ENCODE measurements at regions not wholly inside any gene's neighbourhood (a gene's known extent, or its start where the extent isn't known, plus 50 kb on each side); places are given as distances from the start of the nearest gene placed in this dataset.

DNA sequence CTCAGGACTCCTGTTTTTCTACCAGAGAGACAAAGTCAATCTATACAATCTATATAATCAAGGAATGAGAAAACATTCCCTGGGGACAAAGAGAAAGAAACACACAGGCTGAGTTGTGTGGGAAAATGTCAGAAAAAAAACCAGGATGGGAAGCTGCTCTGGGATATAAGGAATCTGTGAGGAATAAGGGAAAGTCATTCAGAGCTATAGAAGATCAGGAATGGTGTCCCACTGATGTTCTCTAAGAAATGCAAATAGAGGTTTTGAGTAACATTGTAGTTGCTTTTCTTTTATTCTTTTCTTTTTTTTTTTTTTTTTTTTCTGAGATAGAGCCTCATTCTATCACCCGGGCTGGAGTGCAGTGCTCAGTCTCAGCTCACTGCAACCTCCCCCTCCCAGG, 605.9 kb upstream of the KLF4 start:
- no peak overlapping the region for H3K9ac ChIP-seq (ENCODE audit: low read length)
- DNase-seq: no peak
- BruUV-seq (replicated peaks): no TSS peak
- peak overlapping the region; percentile 83; the same call in 1 of the 2 replicates for H3K27ac ChIP-seq (ENCODE audit: low read length)
- H3K4me2 ChIP-seq (ENCODE audit: low read length): no peak overlapping the region
- H2AFZ ChIP-seq (ENCODE audit: low read length): no peak overlapping the region
- no peaks in the 10 kb centered on the region for H4K20me1 ChIP-seq (ENCODE audit: low read length)
- ChIA-PET POLR2A (ENCODE audit: unreplicated experiment) (no interaction called here), CTCF (no interaction called here)
- intact Hi-C loops (cut with micrococcal nuclease): loop anchor here (2.0 kb wide), 1 partner anchor 39 kb away; no protein-coding TSS in a partner anchor
- H3K9me2 ChIP-seq (replicated peaks; ENCODE audit: low read length): no peaks in the 10 kb centered on the region
- H3K4me3 ChIP-seq (ENCODE audit: low read length): no peak overlapping the region
- H3K9me3 ChIP-seq (ENCODE audit: low read length): no peaks in the 10 kb centered on the region
- no peaks in the 10 kb centered on the region for H3F3A ChIP-seq (ENCODE audit: low read length, unreplicated experiment)
- H3K36me3 ChIP-seq (ENCODE audit: low read depth, low read length): no peaks in the 10 kb centered on the region
- peaks cover 30% of the 10 kb centered on the region for H3K4me1 ChIP-seq (ENCODE audit: insufficient read depth, low read length)
- no peaks in the 10 kb centered on the region for H3K79me2 ChIP-seq (ENCODE audit: low read length)
- no peak for ATAC-seq
- TF ChIP-seq, protein P1, sequence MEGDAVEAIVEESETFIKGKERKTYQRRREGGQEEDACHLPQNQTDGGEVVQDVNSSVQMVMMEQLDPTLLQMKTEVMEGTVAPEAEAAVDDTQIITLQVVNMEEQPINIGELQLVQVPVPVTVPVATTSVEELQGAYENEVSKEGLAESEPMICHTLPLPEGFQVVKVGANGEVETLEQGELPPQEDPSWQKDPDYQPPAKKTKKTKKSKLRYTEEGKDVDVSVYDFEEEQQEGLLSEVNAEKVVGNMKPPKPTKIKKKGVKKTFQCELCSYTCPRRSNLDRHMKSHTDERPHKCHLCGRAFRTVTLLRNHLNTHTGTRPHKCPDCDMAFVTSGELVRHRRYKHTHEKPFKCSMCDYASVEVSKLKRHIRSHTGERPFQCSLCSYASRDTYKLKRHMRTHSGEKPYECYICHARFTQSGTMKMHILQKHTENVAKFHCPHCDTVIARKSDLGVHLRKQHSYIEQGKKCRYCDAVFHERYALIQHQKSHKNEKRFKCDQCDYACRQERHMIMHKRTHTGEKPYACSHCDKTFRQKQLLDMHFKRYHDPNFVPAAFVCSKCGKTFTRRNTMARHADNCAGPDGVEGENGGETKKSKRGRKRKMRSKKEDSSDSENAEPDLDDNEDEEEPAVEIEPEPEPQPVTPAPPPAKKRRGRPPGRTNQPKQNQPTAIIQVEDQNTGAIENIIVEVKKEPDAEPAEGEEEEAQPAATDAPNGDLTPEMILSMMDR (conservative IDR thresholded peaks at IDR 0.05; ENCODE audit: low read depth, low read length): no peak
- TF ChIP-seq EZH2 (IDR thresholded peaks at IDR 0.05; ENCODE audit: low read length, unreplicated experiment) (no peak), EZH2phosphoT487 (IDR thresholded peaks at IDR 0.05; ENCODE audit: borderline replicate concordance, low read length) (no peak)
- H3K27me3 ChIP-seq (ENCODE audit: low read length): no peaks in the 10 kb centered on the region

DNA sequence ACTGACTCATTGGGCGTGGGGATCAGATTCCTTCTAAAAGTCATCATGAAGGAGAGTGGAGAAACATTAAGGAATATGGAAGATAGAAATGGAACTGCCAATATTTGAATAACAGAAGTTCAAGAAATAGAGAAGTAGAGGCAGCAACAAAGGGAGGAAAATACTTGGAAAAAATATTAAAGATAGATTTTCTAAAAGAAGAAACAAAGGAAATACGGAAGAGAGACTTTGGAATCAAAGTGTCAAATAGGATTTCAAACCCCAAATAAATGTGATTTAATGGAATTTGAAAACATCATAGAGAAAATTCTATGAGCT, 605.1 kb upstream of the KLF4 start:
- Histone ChIP-seq H4K20me1 (ENCODE audit: low read length) (no peaks in the 10 kb centered on the region), H3F3A (ENCODE audit: low read length, unreplicated experiment) (no peaks in the 10 kb centered on the region), H3K9me3 (ENCODE audit: low read length) (no peaks in the 10 kb centered on the region), H3K9ac (ENCODE audit: low read length) (no peak overlapping the region), H3K36me3 (ENCODE audit: low read depth, low read length) (no peaks in the 10 kb centered on the region), H3K9me2 (replicated peaks; ENCODE audit: low read length) (no peaks in the 10 kb centered on the region), H3K4me1 (ENCODE audit: insufficient read depth, low read length) (peaks cover 27% of the 10 kb centered on the region), H3K79me2 (ENCODE audit: low read length) (no peaks in the 10 kb centered on the region), H2AFZ (ENCODE audit: low read length) (no peak overlapping the region), H3K27me3 (ENCODE audit: low read length) (no peaks in the 10 kb centered on the region), H3K4me2 (ENCODE audit: low read length) (peak overlapping the region; percentile 62), H3K4me3 (ENCODE audit: low read length) (no peak overlapping the region), H3K27ac (ENCODE audit: low read length) (peak overlapping the region; percentile 83)
- no TSS peak for BruUV-seq (replicated peaks)
- TF ChIP-seq, protein P1 (conservative IDR thresholded peaks at IDR 0.05; ENCODE audit: low read depth, low read length): no peak
- no peak for TF ChIP-seq EZH2 (IDR thresholded peaks at IDR 0.05; ENCODE audit: low read length, unreplicated experiment)
- TF ChIP-seq EZH2phosphoT487 (IDR thresholded peaks at IDR 0.05; ENCODE audit: borderline replicate concordance, low read length): no peak
- peak; percentile 74 for ATAC-seq
- ChIA-PET CTCF (interaction anchor here (0.6 kb wide), 1 partner anchor 471 kb away, joined by 3 read pairs; no protein-coding TSS in a partner anchor), POLR2A (ENCODE audit: unreplicated experiment) (no interaction called here)
- intact Hi-C loops (cut with micrococcal nuclease): loop anchor here (2.0 kb wide), 1 partner anchor 38 kb away; no protein-coding TSS in a partner anchor
- DNase-seq: peak; percentile 63

DNA sequence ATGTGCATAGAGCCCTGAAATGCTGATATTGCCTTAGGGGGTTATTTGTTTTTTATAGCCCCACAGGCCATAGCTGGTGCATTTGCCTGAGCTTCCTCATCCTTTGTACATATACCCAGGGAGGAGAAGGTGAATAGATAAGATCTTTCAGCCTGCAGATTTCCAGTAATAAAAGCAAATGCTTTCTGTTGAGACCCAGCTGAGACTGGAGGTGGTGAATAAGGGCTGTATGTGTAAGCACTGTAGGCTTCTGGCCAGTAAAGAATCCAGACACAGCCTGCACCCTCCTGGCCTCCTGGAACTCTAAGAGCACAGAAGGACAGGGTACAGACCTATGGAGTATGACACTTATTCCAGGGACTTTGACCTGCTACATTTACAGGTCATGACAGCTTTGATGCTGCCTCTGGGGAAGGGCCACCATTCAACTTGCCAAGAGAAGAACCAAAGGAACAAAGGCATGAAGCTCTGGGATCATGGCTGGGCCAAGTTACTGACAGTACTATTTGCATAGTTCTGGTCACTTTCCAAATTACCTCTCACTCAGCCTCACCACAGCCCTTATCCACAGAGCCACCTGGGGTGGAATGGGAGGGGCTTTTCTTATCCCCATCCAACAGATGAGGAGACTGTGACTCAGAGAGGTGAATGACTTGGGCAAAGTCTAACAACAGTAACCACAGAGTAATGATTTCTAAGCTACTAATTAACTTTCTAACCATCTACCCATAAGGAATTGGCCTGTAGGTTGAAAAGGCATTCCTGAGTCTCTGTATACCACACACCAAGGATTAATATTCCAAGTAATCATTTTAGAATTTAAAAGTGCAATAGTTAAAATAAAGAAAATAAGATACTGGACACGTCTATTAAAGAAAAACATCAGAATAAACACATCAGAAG, 604.5 kb upstream of the KLF4 start:
- DNase-seq: peak; percentile 90
- Histone ChIP-seq H3F3A (ENCODE audit: low read length, unreplicated experiment) (no peaks in the 10 kb centered on the region), H3K4me3 (ENCODE audit: low read length) (no peak overlapping the region), H3K9ac (ENCODE audit: low read length) (no peak overlapping the region), H3K9me2 (replicated peaks; ENCODE audit: low read length) (no peaks in the 10 kb centered on the region), H3K9me3 (ENCODE audit: low read length) (no peaks in the 10 kb centered on the region), H3K27ac (ENCODE audit: low read length) (peak overlapping the region; percentile 83), H3K36me3 (ENCODE audit: low read depth, low read length) (no peaks in the 10 kb centered on the region), H3K27me3 (ENCODE audit: low read length) (no peaks in the 10 kb centered on the region), H3K4me2 (ENCODE audit: low read length) (peak overlapping the region; percentile 62), H2AFZ (ENCODE audit: low read length) (no peak overlapping the region), H3K4me1 (ENCODE audit: insufficient read depth, low read length) (peaks cover 27% of the 10 kb centered on the region), H3K79me2 (ENCODE audit: low read length) (no peaks in the 10 kb centered on the region), H4K20me1 (ENCODE audit: low read length) (no peaks in the 10 kb centered on the region)
- BruUV-seq (replicated peaks): no TSS peak
- CTCF ChIA-PET: interaction anchor here (0.6 kb wide), 1 partner anchor 472 kb away, joined by 3 read pairs; no protein-coding TSS in a partner anchor
- ATAC-seq: peak; percentile 96
- intact Hi-C loops (cut with micrococcal nuclease): loop anchor here (2.0 kb wide), 1 partner anchor 37 kb away; no protein-coding TSS in a partner anchor
- POLR2A ChIA-PET (ENCODE audit: unreplicated experiment): no interaction called here
- TF ChIP-seq EZH2phosphoT487 (IDR thresholded peaks at IDR 0.05; ENCODE audit: borderline replicate concordance, low read length) (no peak), EZH2 (IDR thresholded peaks at IDR 0.05; ENCODE audit: low read length, unreplicated experiment) (no peak)
- TF ChIP-seq, protein P1 (conservative IDR thresholded peaks at IDR 0.05; ENCODE audit: low read depth, low read length): no peak
